Transverse colon (tissue), 4 donors: ENCODE measurements at regions not wholly inside any gene's neighbourhood (a gene's known extent, or its start where the extent isn't known, plus 50 kb on each side); places are given as distances from the start of the nearest gene placed in this dataset.

ENCODE experiments used
- DNase-seq: peaks from one replicate; pipeline ENCODE4 v3.0.0-alpha.2; 2019
- H3K27ac ChIP-seq, 4 donors: fragments of 200-600 bp; sonication (generic); 2 replicates each; pipeline ENCODE4 v1.5.1; 2016 to 2018; ENCODE audit warnings: inconsistent platforms in 4 of 4
- H3K27me3 ChIP-seq: fragments of 200-600 bp; sonication (generic); 2 replicates; pipeline ENCODE4 v1.5.1; 2017; ENCODE audit warnings: inconsistent platforms
- H3K36me3 ChIP-seq, 4 donors: fragments of 200-600 bp; sonication (generic); 2 replicates each; pipeline ENCODE4 v1.5.1; 2017 to 2019; ENCODE audit warnings: inconsistent platforms in 4 of 4
- H3K4me1 ChIP-seq, 4 donors: fragments of 200-600 bp; sonication (generic); 2 replicates each; pipeline ENCODE4 v1.5.1; 2017 to 2020; ENCODE audit warnings: inconsistent platforms in 4 of 4
- H3K4me3 ChIP-seq, 4 donors: fragments of 200-600 bp; sonication (generic); 1 replicate in 1 of 4; 2 replicates in 3 of 4; pipeline versions ENCODE4 v1.5.1 to v1.6.1; 2017 to 2019; ENCODE audit warnings: inconsistent platforms in 4 of 4
- H3K9me3 ChIP-seq, 2 donors: fragments of 200-600 bp; sonication (generic); 2 replicates each; pipeline ENCODE4 v1.5.1; 2017 to 2019; ENCODE audit warnings: inconsistent platforms in 2 of 2
- CTCF ChIP-seq, 5 experiments: fragments of 200-600 bp in 3 of 5; fragments of 450-650 bp in 2 of 5; sonication (generic) in 3 of 5; IDR thresholded peaks; 1 replicate in 2 of 5; 2 replicates in 3 of 5; pipeline ENCODE4 v1.5.1; 2016 to 2017; ENCODE audit warnings: antibody characterized with exemption in 5 of 5, inconsistent platforms in 3 of 5, mild to moderate bottlenecking in 2 of 5, moderate library complexity in 1 of 5
- EP300 ChIP-seq: sonication (generic); formaldehyde crosslinking; IDR thresholded peaks from one replicate; pipeline ENCODE4 v1.6.1; 2017; ENCODE audit warnings: antibody characterized with exemption, low read depth
- POLR2A ChIP-seq: fragments of 450-650 bp; IDR thresholded peaks from one replicate; pipeline ENCODE4 v1.6.1; 2016; ENCODE audit warnings: antibody characterized with exemption, mild to moderate bottlenecking, moderate library complexity
- POLR2AphosphoS5 ChIP-seq, 3 donors: sonication (generic); formaldehyde crosslinking; IDR thresholded peaks; one replicate each; pipeline ENCODE4 v1.6.1; 2016; ENCODE audit warnings: antibody characterized with exemption in 3 of 3
- WGBS, 2 donors: methylation state at CpG; one replicate each; pipeline ENCODE4 v1.1.5; 2018; ENCODE audit warnings: low coverage in 1 of 2; 5-methylcytosine and 5-hydroxymethylcytosine counted together
- in situ Hi-C, 4 donors: fragments of 200-750 bp; cut with MboI; loops; one replicate each; pipeline versions ENCODE4 v1.15.0 to v1.15.1; 2017; ENCODE audit warnings: low sequenced_read_pairs in 3 of 4, low pct_ligation_motif_present in 1 of 4, low pct_unique_long_range_greater_than_20kb in 1 of 4
- intact Hi-C: fragments of 100-400 bp; cut with DNase I; formaldehyde crosslinking; loops from one replicate; pipeline ENCODE4 v1.15.1; 2023; ENCODE audit warnings: low total_unique reads

- TF ChIP-seq POLR2AphosphoS5 (IDR thresholded peaks at IDR 0.05), result no peak
- no peak for TF ChIP-seq POLR2A
- no peak for TF ChIP-seq EP300
- TF ChIP-seq CTCF (IDR thresholded peaks at IDR 0.05), result no peak
- Histone ChIP-seq H3K27me3 (no peaks in the 10 kb centered on the region), H3K9me3 (no peaks in the 10 kb centered on the region), H3K27ac (no peak overlapping the region), H3K4me3 (no peak overlapping the region), H3K4me1 (no peaks in the 10 kb centered on the region), H3K36me3 (no peaks in the 10 kb centered on the region)
- intact Hi-C loops, result no loop called here
- DNase-seq, result no peak
- WGBS, 2 donors, result 65 to 71% methylated on average over 2 to 3 of the region's 3 CpGs
- in situ Hi-C loops, result no loop called here
These were observed 837.7 kb upstream of the AUTS2 start for GRCh38 chr7:68760556-68760955.

GRCh38 chr7:68767462-68767861 is 830.8 kb upstream of the AUTS2 start:
- intact Hi-C loops (no loop called here), in situ Hi-C loops (no loop called here)
- Histone ChIP-seq H3K9me3 (no peaks in the 10 kb centered on the region), H3K36me3 (no peaks in the 10 kb centered on the region), H3K4me3 (no peak overlapping the region), H3K27ac (no peak overlapping the region), H3K4me1 (no peaks in the 10 kb centered on the region), H3K27me3 (no peaks in the 10 kb centered on the region)
- DNase-seq, result no peak
- WGBS, 2 donors, result 70 to 77% methylated on average over 3 to 4 of the region's 4 CpGs
- TF ChIP-seq CTCF (IDR thresholded peaks at IDR 0.05) (no peak), POLR2A (no peak)

- in situ Hi-C loops (no loop called here), intact Hi-C loops (no loop called here)
- Histone ChIP-seq H3K4me3 (no peak overlapping the region), H3K4me1 (no peaks in the 10 kb centered on the region), H3K27ac (no peak overlapping the region), H3K9me3 (no peaks in the 10 kb centered on the region), H3K27me3 (no peaks in the 10 kb centered on the region), H3K36me3 (no peaks in the 10 kb centered on the region)
- TF ChIP-seq CTCF (IDR thresholded peaks at IDR 0.05), result no peak
- no peak for TF ChIP-seq EP300
- peak in 1 of 3 donors; percentile 41 for TF ChIP-seq POLR2AphosphoS5 (IDR thresholded peaks at IDR 0.05)
- no peak for TF ChIP-seq POLR2A
- WGBS, 2 donors, result 51 to 58% methylated on average over 6 of the region's 6 CpGs
- no peak for DNase-seq
These were observed 827.6 kb upstream of the AUTS2 start for GRCh38 chr7:68770649-68771048.

- no peaks in the 10 kb centered on the region for H3K27me3 ChIP-seq
- H3K4me1 ChIP-seq, result no peaks in the 10 kb centered on the region
- H3K9me3 ChIP-seq, result no peaks in the 10 kb centered on the region
- no peak overlapping the region for H3K27ac ChIP-seq
- no peak overlapping the region for H3K4me3 ChIP-seq
- WGBS, 2 donors, result 58% methylated on average over 1 to 3 of the region's 3 CpGs
- no peak for TF ChIP-seq POLR2AphosphoS5 (IDR thresholded peaks at IDR 0.05)
- no peak for TF ChIP-seq EP300
- TF ChIP-seq POLR2A, result no peak
- no peak for TF ChIP-seq CTCF (IDR thresholded peaks at IDR 0.05)
- DNase-seq, result no peak
- intact Hi-C loops, result no loop called here
- no peaks in the 10 kb centered on the region for H3K36me3 ChIP-seq
- in situ Hi-C loops, result no loop called here
These were observed 821.9 kb upstream of the AUTS2 start for GRCh38 chr7:68776326-68776725.
